ENCODE measurements at regions not wholly inside any gene's neighbourhood (a gene's known extent, or its start where the extent isn't known, plus 50 kb on each side); places are given as distances from the start of the nearest gene placed in this dataset.

DNA sequence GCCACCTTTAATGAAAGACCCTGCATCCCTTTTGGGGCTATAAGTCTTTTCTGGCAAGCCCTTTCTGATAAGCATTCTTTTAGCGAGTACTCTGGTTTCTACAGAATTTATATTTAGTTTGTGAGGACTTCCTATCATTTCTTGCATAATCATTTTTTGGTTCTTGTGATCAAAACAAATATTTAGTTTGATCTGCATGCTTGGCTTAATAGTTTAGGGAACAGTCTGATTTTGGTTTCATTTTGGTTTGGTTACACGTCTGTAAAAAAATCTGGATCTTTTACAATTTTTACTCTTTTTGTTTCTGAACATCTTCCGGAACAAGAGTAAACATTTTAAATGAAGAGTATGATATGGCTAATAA, 1074.4 kb downstream of the CDH9 start:
- no peak for DNase-seq

DNA sequence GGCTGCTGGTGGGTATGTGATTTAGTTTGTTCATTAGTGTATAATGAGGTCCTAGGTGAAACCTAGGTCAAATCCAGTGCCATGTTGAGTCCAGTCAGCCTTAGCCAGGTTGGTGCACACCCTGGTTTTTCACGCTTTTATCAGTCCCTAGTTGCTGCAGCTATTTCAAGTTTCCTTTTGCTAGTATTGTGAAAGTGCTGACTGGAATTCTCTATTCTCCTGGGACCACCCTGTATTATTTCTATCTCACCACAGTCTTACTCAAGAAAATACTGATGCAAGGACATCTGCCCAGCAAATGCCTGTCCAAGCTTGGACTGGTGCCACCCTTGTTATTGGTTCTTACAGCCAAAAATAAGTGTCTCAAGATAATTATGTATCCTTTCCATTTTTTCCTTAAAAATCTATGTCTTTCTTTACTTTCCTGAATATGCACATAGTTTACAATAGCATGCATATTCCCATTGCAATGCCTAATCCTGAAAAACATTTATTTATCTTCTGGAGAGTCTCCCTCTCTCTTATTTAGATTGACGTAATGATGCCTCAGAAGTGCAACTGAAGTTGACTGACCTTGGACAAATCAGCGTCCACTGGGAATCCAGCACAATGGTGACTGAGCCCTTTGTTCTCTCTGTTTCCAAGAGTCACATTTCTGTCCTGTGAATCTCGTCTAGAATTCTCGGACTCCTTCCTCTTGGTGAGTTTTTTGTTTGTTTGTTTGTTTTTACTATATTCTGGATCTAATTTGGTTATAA, 1075.0 kb downstream of the CDH9 start:
- no peak for DNase-seq

DNA sequence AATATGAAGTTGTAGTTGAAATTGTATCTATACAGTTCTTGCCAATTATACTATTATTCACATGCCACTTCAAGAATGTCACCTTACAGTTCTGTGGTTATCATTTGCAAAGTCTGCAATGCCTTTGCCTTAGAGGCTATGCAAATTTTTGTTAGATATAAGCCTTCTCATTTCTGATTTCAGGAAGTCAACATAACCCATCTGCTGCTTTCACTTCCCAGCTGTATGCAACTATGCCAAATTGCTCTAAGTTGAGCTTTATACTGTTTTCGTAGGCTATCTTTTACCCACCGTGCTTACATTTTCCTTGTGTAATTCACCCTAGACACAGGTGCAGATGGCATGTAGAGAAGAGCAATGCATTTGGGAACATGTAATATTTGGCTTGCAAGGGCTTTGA, 1083.0 kb downstream of the CDH9 start:
- DNase-seq: no peak

DNA sequence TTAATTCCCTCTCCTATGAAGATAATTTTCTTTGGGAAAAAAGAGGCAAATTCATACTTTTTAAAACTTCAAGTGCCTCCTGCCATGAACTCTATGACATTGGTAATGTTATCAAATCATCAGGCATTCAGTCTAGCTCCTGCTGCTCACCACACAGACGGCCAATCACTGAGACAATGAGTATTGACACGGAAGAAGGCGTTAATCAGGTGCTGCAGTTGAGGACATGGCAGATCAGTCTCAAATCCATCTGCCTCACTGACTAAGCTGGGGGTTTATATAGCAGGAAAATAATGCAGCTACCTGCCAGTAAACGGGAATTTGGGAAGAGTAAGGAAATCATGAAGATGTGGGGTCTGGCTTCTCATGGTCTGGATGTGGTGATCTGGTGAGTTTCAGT, 1087.7 kb downstream of the CDH9 start:
- no peak for DNase-seq

DNA sequence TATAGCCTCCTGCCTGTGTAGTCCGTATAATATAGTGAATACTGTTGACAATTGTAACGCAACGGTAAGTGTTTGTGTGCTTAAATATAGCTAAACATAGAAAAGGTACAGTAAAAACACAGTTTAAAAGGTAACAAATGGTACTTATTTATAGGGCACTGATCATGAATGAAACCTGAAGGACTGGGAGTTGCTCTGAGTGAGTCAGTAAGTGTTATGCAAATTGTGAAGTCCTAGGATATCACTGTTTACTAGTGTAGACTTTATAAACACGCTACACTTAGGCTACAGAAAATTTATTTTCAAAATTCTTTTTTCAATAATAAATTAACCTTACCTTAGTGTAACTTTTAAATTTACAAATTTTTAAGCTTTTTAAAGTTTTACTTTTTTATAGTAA, 1090.1 kb downstream of the CDH9 start:
- DNase-seq: no peak

DNA sequence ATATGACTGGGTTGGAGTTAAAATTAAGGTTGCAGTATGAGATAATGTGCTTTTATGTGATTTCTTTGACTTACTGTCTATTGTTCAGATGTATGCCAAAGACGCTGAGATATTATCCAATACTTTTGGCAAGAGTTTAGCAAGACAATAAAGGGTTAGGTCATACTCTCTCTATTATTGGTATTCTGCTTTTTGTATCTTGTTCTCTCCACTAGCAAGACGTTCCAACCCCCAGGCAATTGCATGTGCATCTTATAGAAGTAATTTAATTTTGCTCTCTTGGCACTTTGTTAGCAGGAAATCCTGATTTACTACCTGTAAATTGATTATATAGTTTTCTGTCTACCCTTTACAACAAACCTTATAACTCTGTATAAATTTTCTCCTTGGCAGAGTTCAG, 1093.6 kb downstream of the CDH9 start:
- no peak for DNase-seq

DNA sequence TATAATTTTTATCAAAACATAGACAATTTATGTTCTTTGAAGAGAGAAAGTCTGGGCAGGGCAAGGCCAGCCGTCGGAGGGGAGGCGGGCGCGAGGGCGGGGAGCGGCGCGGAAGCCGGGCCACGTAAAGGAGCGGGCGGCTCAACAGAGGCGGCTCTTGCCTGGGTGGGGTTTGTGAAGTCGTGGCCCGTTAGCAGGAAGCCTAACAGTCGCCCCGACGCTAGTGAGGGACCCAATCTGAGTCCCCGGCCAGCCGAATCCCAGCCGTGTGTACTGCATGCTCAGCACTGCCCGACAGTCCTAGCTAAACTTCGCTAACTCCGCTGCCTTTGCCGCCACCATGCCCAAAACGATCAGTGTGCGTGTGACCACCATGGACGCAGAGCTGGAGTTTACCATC, 1129.2 kb downstream of the CDH9 start:
- no peak for DNase-seq

DNA sequence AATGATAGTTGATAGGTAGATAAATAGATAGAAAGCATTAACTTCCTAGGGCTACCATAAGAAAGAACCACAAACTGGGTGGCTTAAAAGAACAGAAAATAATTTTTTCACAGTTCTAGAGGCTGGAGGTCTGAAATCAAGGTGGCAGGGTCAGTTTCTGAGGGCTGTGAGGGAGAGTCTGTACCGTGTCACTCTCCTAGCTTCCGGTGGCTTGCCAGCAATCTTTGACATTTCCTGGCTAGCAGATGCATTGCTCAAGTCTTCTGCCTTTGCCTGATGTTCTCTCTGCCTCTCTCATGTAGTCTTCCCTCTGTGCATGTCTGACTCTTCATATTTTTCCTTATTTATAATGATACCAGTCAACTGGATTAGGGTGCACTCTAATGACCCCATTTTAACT, 1132.7 kb downstream of the CDH9 start:
- no peak for DNase-seq

DNA sequence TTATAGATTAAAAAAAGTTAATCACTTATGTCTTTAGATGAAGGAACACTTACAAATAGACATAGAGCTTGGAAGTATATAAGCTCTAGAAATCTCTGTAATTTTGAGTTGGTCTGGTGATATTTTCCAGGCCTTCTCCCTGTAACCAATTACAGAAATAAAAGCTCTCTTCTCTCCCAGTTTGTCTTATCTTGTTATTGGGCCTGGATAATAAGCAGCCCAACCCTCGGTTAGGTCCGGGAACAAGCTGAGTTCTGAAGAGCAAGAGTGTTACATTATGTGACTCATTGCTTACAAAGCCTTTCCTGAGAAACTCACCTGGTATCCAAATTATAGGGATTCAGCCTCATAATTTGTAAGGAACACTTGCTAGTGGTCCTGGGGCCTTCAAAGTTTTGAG, 1146.2 kb downstream of the CDH9 start:
- no peak for DNase-seq

DNA sequence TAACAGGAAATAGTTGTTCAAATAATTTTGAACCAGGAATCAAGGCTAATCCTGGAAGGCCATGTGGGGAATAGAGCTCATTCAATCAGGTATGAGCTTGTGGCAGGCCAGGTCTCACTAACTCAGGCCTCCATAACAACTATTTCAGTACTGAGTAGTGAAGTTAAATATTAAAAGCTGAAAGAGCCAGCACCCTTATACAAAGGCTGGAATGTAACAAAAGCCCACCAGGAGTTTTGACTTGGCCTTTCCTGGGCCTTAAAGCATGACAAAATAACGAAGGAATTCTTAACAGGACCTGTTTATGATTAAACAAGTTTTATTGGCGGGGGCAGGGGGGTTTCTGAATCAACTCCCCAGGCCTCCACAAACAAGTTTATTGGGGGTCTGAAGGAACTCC, 1146.7 kb downstream of the CDH9 start:
- DNase-seq: no peak

DNA sequence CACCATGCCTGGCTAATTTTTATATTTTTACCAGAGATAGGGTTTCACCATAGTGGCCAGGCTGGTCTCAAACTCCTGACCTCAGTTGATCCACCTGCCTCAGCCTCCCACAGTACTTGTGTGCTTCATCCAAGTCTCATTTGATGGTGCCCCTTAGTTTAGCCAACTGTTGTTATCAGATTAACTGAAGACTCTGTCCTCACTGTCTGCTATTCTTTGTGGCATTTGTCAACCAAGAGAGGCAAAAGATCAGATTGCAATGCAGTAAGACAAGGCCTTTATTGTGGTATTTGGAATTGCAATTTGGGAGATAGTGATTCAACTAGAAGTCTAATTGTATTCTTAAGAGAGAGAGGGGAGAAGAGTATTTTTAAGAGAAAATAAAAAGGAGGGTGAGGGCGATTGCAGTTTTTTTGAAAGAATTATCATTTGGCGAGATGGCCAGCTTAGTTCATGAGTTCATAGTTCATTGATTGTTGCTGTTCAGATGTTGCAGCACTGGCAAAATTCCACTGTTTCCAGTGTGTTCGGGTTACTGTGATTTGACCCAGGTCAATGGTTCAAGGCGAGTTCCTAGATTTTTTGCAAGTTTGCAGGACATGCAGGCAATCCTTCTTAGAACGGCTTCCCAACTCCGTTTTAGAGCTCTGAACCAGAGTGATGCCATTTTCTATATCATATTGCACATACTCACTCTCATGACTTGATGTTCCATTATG, 1156.9 kb downstream of the CDH9 start:
- no peak for DNase-seq

DNA sequence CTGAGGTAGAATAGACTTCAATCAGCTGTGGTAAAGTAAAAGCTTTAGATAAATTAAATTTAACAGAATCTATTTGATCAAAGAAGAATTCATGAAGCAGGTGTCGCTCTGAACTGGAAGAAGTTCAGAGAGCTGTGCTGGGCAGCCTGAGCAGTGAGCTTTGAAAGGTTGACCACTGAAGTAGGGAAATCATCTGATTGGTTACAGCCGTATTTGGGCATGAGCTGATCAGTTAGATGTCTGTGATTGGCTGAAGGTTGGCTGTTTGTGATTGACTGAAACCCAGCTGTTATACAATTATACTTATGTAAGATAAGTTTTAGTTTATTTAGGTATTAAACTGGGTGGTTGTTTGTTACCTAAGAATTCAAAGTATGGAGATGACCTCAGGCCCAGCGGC, 1174.6 kb downstream of the CDH9 start:
- DNase-seq: no peak

DNA sequence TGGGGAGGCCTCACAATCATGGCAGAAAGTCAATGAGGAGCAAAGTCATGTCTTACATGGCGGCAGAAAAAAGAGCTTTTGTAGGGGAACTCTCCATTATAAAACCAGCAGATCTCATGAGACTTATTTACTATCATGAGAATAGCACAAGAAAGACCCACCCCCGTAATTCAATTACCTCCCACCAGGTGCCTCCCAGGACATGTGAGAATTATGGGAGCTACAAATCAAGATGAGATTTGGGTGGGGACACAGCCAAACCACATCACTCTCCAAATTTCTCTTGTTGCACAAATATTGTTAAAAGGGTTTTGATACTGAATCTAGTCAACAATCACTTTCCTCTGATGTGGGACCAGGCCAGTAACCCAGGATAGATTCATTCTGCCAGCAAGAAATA, 1176.1 kb downstream of the CDH9 start:
- peak; percentile 2 for DNase-seq

DNA sequence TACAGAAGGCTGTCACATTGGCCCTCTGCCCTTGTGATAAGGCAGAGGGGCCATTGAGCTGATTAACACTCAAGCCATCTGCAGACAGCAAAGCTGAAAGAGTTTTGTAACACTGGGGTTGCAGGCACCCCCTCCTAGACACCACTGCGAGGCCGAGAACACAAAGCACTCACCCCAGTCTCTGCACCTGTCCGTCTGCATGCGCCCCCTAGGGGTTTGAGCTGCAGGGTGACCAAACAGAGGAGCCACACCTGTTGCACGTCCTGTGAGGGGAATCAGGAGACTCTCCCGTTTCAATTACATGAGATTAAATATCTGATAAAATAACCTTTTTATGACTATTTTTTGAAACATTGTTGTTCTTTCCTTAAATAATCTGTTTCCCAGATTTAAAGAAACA, 1180.4 kb downstream of the CDH9 start:
- DNase-seq: peak; percentile 65

DNA sequence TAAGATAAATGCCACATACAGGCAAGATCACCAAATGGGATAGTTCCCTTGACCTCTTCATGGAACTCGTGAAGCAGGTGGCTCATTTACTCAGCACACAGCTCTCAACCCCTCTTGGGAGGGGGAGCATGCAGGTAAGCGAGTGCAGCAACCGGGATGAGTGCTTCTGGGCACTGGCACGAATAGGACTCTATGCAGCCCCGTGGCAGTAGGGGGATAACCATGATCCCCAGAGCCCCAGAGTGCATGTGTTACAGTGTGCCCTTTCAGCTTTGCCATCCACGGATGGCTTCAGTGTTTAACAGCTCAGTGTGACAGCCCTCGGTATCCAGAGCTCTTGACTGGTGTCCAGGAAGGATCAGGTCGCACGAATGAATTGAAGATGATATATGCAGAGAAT, 1187.1 kb downstream of the CDH9 start:
- no peak for DNase-seq

DNA sequence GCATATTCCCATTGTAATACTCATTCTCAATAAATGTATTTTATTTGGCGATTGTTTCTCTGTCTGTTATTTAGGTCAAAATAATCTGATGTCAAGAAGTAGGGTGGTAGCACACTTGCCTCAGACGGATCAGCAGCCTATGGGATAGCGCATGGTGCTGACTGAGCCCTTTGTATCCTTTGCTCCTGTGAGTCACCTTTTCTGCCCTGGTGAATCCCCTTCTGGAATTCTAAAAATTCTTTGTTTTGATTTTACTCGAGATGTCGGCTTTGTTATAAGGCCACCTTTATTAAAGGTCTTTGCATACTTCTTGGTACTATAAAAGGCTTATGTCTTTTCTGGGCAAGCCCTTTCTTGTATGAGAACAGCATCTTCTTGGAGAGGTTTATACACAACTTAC, 1187.8 kb downstream of the CDH9 start:
- DNase-seq: no peak

DNA sequence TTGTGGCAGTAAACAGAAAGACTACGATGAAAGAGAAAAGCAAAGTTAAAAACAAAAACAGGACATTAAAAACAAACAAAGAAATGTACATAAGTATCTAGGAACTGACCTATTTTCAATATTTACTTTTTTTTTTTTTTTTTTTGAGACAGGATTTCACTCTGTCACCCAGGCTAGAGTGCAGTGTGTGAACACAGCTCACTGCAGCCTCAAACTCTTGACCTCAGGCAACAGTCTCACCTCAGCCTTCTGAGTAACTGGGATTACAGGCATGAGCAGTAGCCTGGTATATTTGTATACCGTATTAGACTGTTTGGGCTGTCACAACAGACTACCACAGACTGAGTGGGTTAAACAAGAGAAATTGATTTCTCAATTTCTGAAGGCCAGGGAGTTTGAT, 1189.1 kb downstream of the CDH9 start:
- no peak for DNase-seq

DNA sequence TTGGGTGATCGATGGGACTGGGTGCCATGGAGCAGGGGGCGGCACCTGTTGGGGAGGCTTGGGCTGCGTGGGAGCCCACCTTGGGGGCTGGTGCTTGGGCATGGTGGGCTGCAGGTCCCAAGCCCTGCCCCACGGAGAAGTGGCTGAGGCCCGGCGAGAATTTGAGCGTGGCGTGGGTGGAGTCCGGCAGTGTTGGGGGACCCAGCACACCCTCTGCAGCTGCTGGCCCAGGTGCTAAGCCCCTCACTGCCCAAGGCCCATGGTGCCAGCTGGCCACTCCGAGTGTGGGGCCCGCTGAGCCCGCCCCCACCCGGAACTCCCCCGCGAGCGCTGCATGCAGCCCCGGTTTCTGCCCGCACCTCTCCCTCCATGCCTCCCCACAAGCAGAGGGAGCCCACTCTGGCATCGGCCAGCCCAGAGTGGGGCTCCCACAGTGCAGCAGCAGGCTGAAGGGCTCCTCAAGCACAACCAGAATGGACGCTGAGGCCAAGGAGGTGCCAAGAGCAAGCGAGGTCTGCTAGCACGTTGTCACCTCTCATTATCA, 1178.6 kb upstream of the CDH10 start:
- DNase-seq: no peak
